ENCODE measurements at regions not wholly inside any gene's neighbourhood (a gene's known extent, or its start where the extent isn't known, plus 50 kb on each side); places are given as distances from the start of the nearest gene placed in this dataset.

DNA sequence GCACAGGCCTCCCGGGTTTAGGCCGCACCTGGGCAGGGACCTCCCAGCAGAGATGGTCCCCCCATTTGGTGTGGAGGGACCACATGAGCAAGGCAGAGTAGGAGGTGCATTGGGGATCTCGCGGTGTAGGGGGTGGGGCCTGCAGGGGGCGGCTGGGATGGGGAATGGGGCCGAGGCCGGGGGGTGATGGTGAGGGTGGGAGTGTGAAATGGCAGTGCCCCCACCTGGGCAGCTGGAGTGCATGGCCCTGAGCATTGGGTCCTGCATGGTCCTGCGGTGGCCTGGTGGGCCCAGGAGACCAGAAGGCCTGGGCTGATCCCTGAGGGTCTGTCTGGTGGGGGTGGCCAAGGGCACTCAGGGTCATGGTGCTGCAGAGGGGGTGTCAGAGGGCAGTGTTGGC, 111.8 kb downstream of the KIF26A start:
- TF ChIP-seq RAD21 (IDR thresholded peaks at IDR 0.05; ENCODE audit: low read depth): no peak
- TF ChIP-seq, protein P1, sequence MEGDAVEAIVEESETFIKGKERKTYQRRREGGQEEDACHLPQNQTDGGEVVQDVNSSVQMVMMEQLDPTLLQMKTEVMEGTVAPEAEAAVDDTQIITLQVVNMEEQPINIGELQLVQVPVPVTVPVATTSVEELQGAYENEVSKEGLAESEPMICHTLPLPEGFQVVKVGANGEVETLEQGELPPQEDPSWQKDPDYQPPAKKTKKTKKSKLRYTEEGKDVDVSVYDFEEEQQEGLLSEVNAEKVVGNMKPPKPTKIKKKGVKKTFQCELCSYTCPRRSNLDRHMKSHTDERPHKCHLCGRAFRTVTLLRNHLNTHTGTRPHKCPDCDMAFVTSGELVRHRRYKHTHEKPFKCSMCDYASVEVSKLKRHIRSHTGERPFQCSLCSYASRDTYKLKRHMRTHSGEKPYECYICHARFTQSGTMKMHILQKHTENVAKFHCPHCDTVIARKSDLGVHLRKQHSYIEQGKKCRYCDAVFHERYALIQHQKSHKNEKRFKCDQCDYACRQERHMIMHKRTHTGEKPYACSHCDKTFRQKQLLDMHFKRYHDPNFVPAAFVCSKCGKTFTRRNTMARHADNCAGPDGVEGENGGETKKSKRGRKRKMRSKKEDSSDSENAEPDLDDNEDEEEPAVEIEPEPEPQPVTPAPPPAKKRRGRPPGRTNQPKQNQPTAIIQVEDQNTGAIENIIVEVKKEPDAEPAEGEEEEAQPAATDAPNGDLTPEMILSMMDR (IDR thresholded peaks at IDR 0.05 in 2 of 3, conservative IDR thresholded peaks at IDR 0.05 in 1 of 3; ENCODE audit: borderline replicate concordance in 1 of 3, insufficient read depth in 1 of 3, low read depth in 2 of 3, low read length in 2 of 3): no peak
- TF ChIP-seq, protein P2, sequence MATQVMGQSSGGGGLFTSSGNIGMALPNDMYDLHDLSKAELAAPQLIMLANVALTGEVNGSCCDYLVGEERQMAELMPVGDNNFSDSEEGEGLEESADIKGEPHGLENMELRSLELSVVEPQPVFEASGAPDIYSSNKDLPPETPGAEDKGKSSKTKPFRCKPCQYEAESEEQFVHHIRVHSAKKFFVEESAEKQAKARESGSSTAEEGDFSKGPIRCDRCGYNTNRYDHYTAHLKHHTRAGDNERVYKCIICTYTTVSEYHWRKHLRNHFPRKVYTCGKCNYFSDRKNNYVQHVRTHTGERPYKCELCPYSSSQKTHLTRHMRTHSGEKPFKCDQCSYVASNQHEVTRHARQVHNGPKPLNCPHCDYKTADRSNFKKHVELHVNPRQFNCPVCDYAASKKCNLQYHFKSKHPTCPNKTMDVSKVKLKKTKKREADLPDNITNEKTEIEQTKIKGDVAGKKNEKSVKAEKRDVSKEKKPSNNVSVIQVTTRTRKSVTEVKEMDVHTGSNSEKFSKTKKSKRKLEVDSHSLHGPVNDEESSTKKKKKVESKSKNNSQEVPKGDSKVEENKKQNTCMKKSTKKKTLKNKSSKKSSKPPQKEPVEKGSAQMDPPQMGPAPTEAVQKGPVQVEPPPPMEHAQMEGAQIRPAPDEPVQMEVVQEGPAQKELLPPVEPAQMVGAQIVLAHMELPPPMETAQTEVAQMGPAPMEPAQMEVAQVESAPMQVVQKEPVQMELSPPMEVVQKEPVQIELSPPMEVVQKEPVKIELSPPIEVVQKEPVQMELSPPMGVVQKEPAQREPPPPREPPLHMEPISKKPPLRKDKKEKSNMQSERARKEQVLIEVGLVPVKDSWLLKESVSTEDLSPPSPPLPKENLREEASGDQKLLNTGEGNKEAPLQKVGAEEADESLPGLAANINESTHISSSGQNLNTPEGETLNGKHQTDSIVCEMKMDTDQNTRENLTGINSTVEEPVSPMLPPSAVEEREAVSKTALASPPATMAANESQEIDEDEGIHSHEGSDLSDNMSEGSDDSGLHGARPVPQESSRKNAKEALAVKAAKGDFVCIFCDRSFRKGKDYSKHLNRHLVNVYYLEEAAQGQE (IDR thresholded peaks at IDR 0.05; ENCODE audit: low read depth): no peak
- TF ChIP-seq POLR2A (IDR thresholded peaks at IDR 0.05; ENCODE audit: borderline replicate concordance, extremely low read depth, insufficient read depth, insufficient read length): no peak
- TF ChIP-seq CBX3 (IDR thresholded peaks at IDR 0.05; ENCODE audit: low read depth): no peak
- TF ChIP-seq POLR2AphosphoS5 (IDR thresholded peaks at IDR 0.05; ENCODE audit: low read depth, low read length): no peak
- TF ChIP-seq EGR1 (IDR thresholded peaks at IDR 0.05; ENCODE audit: low read depth): no peak
